ENCODE measurements at regions not wholly inside any gene's neighbourhood (a gene's known extent, or its start where the extent isn't known, plus 50 kb on each side); places are given as distances from the start of the nearest gene placed in this dataset.
"Not testable (repeated sequence)": the region's sequence is repeated elsewhere in the genome, so short reads cannot be mapped to it uniquely, and the experiment has no call there.

DNA sequence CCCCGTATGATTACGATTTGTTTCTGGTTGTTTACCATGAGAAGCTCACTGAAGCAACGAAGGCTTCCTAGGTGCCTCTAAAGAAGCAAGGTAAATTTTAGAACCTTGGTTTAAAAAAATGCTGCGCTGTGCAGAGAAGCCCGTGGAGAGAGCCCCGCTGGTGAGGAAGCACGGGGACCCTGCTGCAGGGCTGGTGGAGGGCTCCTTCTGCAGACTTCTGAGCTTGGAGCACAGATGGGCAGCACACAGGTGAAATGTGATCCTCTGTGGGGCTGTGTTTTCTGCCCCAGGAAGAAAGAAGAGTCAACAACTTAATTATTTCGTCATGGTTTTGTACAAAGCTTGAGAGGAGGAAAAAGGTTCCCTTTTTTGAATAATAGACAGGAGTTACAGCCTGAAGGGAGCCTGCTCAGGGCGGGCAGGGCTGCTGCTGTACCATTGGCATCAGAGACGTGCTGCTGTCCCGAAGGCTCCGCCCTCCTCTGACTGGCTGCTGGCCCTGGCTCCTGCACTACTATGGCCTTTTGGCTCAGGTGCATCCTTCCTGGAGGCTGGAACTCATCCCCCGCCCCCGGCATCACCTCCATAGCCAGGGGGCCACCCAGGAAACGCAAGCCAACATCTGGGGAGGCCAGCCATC, 108.0 kb upstream of the PLGLB2 start:
- not testable (repeated sequence) for H3K4me1 ChIP-seq (ENCODE audit: control insufficient read depth, insufficient read depth, low read depth, low read length); H3K23ac ChIP-seq (ENCODE audit: low read length in 2 of 2); H2BK5ac ChIP-seq (ENCODE audit: low read depth, low read length, poor library complexity, severe bottlenecking); H2BK12ac ChIP-seq (ENCODE audit: low read length in 2 of 2); H4K91ac ChIP-seq (ENCODE audit: low read length); DNase-seq; H2BK120ac ChIP-seq (ENCODE audit: low read depth, low read length); H3K9ac ChIP-seq (ENCODE audit: low read length); H3K18ac ChIP-seq (ENCODE audit: low read depth in 1 of 2, low read length in 2 of 2); H3K27me3 ChIP-seq (ENCODE audit: control insufficient read depth in 1 of 2, insufficient read depth in 1 of 2, low read length in 2 of 2); H3K9me3 ChIP-seq (ENCODE audit: control insufficient read depth, low read length); H3K36me3 ChIP-seq (ENCODE audit: control insufficient read depth in 1 of 2, insufficient read depth in 2 of 2, low read depth in 1 of 2, low read length in 2 of 2); H4K8ac ChIP-seq (ENCODE audit: low read length); H2BK15ac ChIP-seq (ENCODE audit: low read depth, poor library complexity, severe bottlenecking); H3K4me3 ChIP-seq (ENCODE audit: insufficient read depth in 1 of 2, low read depth in 1 of 2, low read length in 2 of 2); H2AFZ ChIP-seq (ENCODE audit: low read depth, low read length); H2AK5ac ChIP-seq (ENCODE audit: low read length, severe bottlenecking); H3K4me2 ChIP-seq (ENCODE audit: low read length, poor library complexity, severe bottlenecking); H3K14ac ChIP-seq (ENCODE audit: low read length in 2 of 2); H3K79me1 ChIP-seq (replicated peaks; ENCODE audit: low read length, poor library complexity, severe bottlenecking); H3K27ac ChIP-seq (ENCODE audit: low read length, poor library complexity, severe bottlenecking); H3K4ac ChIP-seq (ENCODE audit: low read depth in 1 of 2, low read length in 2 of 2)
- WGBS = no CpG with 5 or more reads among the region's 15 CpGs

DNA sequence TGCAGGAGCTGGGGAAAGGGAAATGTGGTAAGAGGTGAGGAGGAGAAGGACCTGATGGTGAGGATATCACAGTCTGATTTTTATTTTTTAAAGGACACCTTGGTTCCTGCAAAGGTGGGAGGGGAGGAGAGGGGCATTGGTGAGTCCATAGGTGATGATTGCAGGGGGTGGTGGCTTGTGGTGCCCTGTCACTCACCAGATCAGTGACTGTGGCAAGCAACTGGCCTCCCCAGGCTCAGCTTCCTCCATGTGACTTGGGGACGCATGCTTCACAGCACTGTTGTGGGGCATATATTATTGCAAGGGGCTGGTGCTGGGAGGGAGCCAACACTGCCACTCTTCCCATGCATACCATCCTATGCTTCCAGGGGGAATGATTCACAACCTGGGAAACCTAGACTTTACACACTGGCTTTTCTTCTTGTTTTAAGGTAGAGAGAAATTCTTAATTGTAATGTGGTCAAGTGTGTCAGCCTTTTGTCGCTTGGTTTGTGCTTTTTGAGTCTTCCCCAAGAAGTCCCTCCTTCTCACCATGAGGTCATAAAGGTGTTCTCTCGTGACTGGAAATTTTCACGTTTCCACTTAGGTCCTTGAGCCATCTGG, 106.8 kb upstream of the PLGLB2 start:
- H3K9ac ChIP-seq (ENCODE audit: low read length); H3K14ac ChIP-seq (ENCODE audit: low read length in 2 of 2); H3K4ac ChIP-seq (ENCODE audit: low read depth in 1 of 2, low read length in 2 of 2); H4K91ac ChIP-seq (ENCODE audit: low read length); H4K8ac ChIP-seq (ENCODE audit: low read length); H2BK5ac ChIP-seq (ENCODE audit: low read depth, low read length, poor library complexity, severe bottlenecking); DNase-seq; H2BK120ac ChIP-seq (ENCODE audit: low read depth, low read length); H3K9me3 ChIP-seq (ENCODE audit: control insufficient read depth, low read length); H2BK15ac ChIP-seq (ENCODE audit: low read depth, poor library complexity, severe bottlenecking); H3K18ac ChIP-seq (ENCODE audit: low read depth in 1 of 2, low read length in 2 of 2); H3K79me1 ChIP-seq (replicated peaks; ENCODE audit: low read length, poor library complexity, severe bottlenecking); H2AFZ ChIP-seq (ENCODE audit: low read depth, low read length); H3K36me3 ChIP-seq (ENCODE audit: control insufficient read depth in 1 of 2, insufficient read depth in 2 of 2, low read depth in 1 of 2, low read length in 2 of 2); H2BK12ac ChIP-seq (ENCODE audit: low read length in 2 of 2); H3K4me3 ChIP-seq (ENCODE audit: insufficient read depth in 1 of 2, low read depth in 1 of 2, low read length in 2 of 2); H3K27me3 ChIP-seq (ENCODE audit: control insufficient read depth in 1 of 2, insufficient read depth in 1 of 2, low read length in 2 of 2); H3K4me1 ChIP-seq (ENCODE audit: control insufficient read depth, insufficient read depth, low read depth, low read length); H3K27ac ChIP-seq (ENCODE audit: low read length, poor library complexity, severe bottlenecking); H3K23ac ChIP-seq (ENCODE audit: low read length in 2 of 2); H3K4me2 ChIP-seq (ENCODE audit: low read length, poor library complexity, severe bottlenecking); H2AK5ac ChIP-seq (ENCODE audit: low read length, severe bottlenecking): not testable (repeated sequence)
- WGBS = 71% methylated on average over 2 of the region's 4 CpGs

DNA sequence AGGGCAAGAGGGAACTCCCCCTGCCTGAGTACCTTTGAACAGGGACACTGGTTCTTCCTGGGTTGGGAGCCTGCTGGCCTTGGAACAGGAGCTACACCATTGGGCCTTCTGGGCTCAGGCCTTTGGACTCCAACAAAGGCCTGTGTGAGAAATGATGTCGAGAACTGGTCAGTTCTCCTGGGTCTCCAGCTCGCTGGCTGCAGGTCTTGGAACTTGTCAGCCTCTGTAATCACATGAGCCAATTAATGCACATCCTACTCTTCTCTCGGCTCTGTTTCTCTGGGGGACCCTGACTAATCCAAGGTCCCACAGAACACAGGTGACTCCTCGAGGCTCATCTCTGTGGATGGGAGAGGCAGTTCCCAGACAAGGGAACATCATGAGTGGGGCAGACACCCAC, 104.7 kb upstream of the PLGLB2 start:
- H3K4me1 ChIP-seq (ENCODE audit: control insufficient read depth, insufficient read depth, low read depth, low read length); H2BK5ac ChIP-seq (ENCODE audit: low read depth, low read length, poor library complexity, severe bottlenecking); H3K14ac ChIP-seq (ENCODE audit: low read length in 2 of 2); H3K18ac ChIP-seq (ENCODE audit: low read depth in 1 of 2, low read length in 2 of 2); DNase-seq; H3K27me3 ChIP-seq (ENCODE audit: control insufficient read depth in 1 of 2, insufficient read depth in 1 of 2, low read length in 2 of 2); H2BK12ac ChIP-seq (ENCODE audit: low read length in 2 of 2); H3K4me2 ChIP-seq (ENCODE audit: low read length, poor library complexity, severe bottlenecking); H4K91ac ChIP-seq (ENCODE audit: low read length); H3K4me3 ChIP-seq (ENCODE audit: insufficient read depth in 1 of 2, low read depth in 1 of 2, low read length in 2 of 2); H2AK5ac ChIP-seq (ENCODE audit: low read length, severe bottlenecking); H2AFZ ChIP-seq (ENCODE audit: low read depth, low read length); H3K27ac ChIP-seq (ENCODE audit: low read length, poor library complexity, severe bottlenecking); H3K4ac ChIP-seq (ENCODE audit: low read depth in 1 of 2, low read length in 2 of 2); H2BK120ac ChIP-seq (ENCODE audit: low read depth, low read length); H4K8ac ChIP-seq (ENCODE audit: low read length); H3K9ac ChIP-seq (ENCODE audit: low read length); H3K36me3 ChIP-seq (ENCODE audit: control insufficient read depth in 1 of 2, insufficient read depth in 2 of 2, low read depth in 1 of 2, low read length in 2 of 2); H3K79me1 ChIP-seq (replicated peaks; ENCODE audit: low read length, poor library complexity, severe bottlenecking); H3K9me3 ChIP-seq (ENCODE audit: control insufficient read depth, low read length); H2BK15ac ChIP-seq (ENCODE audit: low read depth, poor library complexity, severe bottlenecking); H3K23ac ChIP-seq (ENCODE audit: low read length in 2 of 2): not testable (repeated sequence)
- 90% methylated on average over 3 of the region's 4 CpGs for WGBS

DNA sequence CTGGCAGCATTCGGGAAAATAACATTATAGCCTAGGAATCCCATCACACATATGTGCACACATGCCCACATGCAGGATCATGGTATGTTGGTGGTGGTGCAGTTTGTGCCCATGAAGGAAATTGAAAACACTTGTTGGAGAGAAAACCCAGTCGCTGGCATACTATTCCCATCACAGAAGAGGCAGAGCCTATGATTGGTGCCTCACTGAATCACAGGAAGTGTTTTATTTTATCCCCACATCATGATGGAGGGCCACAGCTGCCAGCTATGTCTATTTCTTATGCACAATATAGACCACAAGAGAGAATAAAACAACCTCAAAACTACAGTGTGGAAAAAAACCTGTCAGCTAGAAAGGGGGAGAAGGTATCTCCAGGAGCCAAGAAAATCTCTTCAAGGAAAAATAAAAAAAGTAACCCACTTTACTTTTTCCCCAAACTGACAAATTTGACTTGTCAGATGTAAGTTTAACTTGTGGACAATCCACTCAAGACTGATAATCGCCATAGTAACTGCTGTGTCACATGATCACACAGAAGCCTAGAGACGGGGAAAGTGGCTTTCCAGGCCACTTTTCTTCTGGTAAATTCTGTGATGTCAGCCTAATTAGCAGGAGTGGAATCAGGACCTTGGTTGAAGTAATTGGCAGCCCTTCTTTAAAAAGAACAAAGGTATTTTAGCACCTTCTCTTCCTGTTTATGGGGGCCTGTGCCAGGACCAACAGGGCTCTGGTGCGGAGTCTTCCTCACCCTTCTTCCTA, 100.0 kb upstream of the PLGLB2 start:
- H2BK120ac ChIP-seq (ENCODE audit: low read depth, low read length); H2BK15ac ChIP-seq (ENCODE audit: low read depth, poor library complexity, severe bottlenecking); H3K4me2 ChIP-seq (ENCODE audit: low read length, poor library complexity, severe bottlenecking); H3K14ac ChIP-seq (ENCODE audit: low read length in 2 of 2); H3K79me1 ChIP-seq (replicated peaks; ENCODE audit: low read length, poor library complexity, severe bottlenecking); H3K9ac ChIP-seq (ENCODE audit: low read length); H3K36me3 ChIP-seq (ENCODE audit: control insufficient read depth in 1 of 2, insufficient read depth in 2 of 2, low read depth in 1 of 2, low read length in 2 of 2); H2AFZ ChIP-seq (ENCODE audit: low read depth, low read length); H2BK5ac ChIP-seq (ENCODE audit: low read depth, low read length, poor library complexity, severe bottlenecking); H3K4me1 ChIP-seq (ENCODE audit: control insufficient read depth, insufficient read depth, low read depth, low read length); H3K9me3 ChIP-seq (ENCODE audit: control insufficient read depth, low read length); H4K8ac ChIP-seq (ENCODE audit: low read length); H3K27ac ChIP-seq (ENCODE audit: low read length, poor library complexity, severe bottlenecking); H3K18ac ChIP-seq (ENCODE audit: low read depth in 1 of 2, low read length in 2 of 2); H3K4me3 ChIP-seq (ENCODE audit: insufficient read depth in 1 of 2, low read depth in 1 of 2, low read length in 2 of 2); H3K23ac ChIP-seq (ENCODE audit: low read length in 2 of 2); H4K91ac ChIP-seq (ENCODE audit: low read length); H3K27me3 ChIP-seq (ENCODE audit: control insufficient read depth in 1 of 2, insufficient read depth in 1 of 2, low read length in 2 of 2); H3K4ac ChIP-seq (ENCODE audit: low read depth in 1 of 2, low read length in 2 of 2); H2AK5ac ChIP-seq (ENCODE audit: low read length, severe bottlenecking); H2BK12ac ChIP-seq (ENCODE audit: low read length in 2 of 2): not testable (repeated sequence)
- DNase-seq = peak; percentile 17
- 33% methylated on average over 1 of the region's 5 CpGs for WGBS

All from mesenchymal stem cell (in vitro differentiated cells and primary cell).